Activated naive CD4-positive, alpha-beta T cell treated with anti-CD3 and anti-CD28 coated beads, Interleukin-2, amount 50 U/mL, for 16 hours (primary cell): ENCODE measurements at regions not wholly inside any gene's neighbourhood (a gene's known extent, or its start where the extent isn't known, plus 50 kb on each side); places are given as distances from the start of the nearest gene placed in this dataset.
"Not testable (repeated sequence)": the region's sequence is repeated elsewhere in the genome, so short reads cannot be mapped to it uniquely, and the experiment has no call there.

Source experiments
- DNase-seq: peaks from one replicate; pipeline ENCODE4 v3.0.0-alpha.2; 2020

DNA sequence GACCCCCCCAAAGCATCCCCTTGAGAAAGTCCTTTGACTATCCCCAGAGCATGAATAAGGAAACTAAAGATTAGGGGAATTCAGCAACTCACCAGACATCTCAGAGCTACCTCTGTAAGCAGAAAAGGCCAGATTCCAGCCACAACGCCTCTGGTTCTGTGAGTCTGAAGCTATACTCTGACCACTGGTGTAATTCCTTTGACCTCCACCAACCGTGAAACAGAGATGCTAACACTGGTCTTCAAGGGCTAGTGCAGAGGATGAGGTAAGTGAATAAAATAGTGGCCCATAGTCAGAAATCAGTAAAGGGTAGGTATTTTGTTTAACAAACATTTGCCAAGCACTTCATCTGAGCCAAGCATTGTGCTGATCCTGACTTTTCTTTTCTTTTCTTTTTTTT lies 353.4 kb downstream of the NPIPA8 start:
- DNase-seq: no peak

DNA sequence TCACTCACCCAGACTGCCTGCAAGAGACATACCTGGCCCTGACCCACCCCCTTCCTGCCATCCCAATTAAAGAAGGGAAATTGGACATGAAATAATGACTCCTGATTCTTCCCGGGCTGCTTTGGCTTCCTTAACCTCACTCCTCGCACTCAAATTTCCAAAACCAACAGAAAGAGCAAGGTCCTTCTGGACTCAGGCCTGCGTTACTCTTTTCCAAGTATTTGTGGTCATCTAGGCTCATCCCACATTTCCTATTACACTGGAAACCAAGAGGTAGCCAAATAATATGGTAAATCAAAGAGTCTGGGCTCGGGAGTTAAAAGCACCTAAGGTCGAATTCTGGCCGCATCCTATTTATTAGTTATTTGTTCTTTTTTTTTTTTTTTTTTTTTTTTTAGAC lies 359.3 kb downstream of the NPIPA8 start:
- no peak for DNase-seq

DNA sequence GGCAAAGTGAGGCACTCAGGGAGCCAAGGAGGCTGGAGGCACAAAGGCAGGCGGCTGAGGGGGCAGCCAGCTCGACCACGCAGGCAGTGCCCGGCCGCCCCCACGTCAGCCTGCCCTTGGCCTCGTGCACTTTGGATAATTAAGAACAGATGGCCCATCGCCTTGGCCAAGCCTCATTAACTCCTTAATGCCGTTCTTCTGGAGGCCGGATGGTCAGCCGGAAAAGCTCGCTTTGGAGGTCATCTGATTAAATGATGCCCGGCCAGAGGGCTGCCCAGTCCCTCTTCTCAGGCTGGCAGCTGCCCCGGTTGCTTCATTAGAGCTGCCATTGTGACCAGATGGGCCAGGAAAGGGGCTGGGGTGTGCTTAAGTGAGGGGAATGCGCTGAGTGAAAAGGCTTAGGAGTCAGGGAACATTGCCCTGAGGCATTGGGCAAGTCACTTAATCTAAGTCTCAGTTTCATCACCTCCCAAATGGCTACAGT lies 364.0 kb downstream of the NPIPA8 start:
- no peak for DNase-seq

DNA sequence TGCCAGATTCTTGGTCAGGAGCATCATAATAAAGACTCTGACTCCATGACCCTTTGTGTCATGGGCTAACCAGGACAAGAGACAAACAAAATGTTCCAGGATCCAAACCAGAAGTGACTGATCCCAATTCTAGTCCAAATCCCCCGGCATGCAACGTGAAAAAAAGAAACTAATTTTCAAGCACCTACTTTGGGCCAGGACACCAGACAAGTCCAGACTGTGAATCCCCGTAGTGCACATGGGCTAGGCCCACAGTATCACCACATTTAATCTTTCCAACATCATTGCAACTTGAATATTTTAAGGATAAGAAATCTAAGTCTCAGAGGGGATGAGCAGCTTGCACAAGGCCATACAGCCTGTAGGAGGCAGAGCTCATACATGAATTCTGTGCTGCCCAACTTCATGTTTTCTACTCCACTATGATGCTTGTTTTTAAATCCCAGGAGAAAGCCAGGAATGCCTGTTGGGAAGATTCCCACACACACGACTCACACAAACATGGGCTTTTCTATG lies 365.7 kb downstream of the NPIPA8 start:
- DNase-seq: no peak

DNA sequence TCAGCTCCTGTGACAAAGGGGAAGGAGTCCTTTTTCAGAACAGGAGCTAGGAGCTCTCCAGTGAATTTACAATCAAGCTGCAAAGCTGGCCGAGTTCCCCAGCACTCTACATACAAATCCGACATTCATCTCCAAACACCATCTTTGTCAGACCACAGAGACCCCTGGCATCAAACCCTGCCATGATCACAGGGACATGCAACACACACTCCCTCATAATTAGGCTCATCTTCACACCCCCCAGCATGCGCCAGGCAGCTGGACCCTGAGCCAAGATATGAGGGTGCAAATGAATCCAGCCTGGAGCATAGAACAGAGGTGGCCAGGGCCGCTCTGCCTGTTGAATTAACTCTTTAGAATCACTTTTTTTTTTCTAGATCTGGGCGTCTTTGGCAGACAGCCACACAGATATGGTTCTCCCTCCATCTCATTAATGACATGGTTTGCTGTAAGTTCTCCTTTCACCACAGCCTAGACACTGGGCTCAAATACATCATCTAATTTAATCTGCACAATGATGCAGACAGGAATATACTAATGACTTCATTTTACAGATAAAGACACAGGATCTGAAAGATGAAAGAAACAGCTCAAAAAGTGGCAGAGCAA lies 366.3 kb downstream of the NPIPA8 start:
- no peak for DNase-seq

DNA sequence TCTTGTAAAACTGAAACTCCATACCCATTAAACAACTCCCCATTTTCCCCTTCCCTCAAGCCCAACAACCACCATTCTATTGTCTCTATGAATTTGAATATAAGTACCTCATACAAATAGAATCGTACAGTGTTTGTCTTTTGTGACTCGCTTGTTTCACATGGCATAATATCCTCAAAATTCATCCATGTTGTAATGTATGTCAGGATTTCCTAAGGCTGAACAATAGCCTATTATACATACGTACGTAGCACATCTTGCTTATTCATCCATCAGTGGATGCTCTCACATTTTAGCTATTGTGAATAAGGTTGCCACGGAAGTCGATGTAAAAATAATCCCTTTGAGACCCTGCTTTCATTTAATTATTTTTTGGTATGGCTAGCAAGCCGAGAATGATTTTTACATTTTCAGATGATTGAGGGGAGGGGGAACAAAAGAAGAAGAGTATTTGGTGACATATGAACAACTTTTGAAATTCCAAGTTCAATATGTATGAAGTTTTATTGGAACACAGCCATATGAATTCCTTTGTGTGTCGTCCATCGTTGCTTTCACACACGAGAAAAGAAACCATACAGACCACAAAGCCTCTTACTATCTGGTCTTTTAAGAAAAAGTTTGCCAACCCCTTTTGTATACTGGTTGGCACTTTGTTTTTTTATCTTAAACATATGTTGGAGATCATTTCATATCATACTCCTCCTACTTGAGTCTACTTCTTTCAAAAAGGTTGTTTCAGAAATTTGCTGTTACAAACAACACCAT lies 371.2 kb downstream of the NPIPA8 start:
- no peak for DNase-seq

DNA sequence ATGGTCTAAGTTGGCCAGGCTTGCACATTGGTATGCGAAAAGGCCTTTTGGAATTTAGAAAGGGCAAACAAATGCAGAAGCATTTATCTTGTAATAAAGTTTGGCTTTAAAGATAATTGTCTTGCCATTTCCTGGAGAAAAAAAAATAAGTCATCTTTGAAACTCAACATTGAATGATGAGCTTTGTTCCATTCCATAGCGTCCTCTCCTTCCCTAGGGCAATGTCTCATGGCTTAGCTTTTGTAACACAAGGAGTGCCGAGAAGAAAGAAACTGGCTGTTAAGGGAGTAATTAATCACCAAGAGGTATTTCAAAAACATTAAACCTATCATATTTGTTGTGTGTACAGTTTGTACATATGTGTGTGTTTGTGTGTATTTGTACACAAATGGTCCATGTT lies 372.3 kb downstream of the NPIPA8 start:
- no peak for DNase-seq

DNA sequence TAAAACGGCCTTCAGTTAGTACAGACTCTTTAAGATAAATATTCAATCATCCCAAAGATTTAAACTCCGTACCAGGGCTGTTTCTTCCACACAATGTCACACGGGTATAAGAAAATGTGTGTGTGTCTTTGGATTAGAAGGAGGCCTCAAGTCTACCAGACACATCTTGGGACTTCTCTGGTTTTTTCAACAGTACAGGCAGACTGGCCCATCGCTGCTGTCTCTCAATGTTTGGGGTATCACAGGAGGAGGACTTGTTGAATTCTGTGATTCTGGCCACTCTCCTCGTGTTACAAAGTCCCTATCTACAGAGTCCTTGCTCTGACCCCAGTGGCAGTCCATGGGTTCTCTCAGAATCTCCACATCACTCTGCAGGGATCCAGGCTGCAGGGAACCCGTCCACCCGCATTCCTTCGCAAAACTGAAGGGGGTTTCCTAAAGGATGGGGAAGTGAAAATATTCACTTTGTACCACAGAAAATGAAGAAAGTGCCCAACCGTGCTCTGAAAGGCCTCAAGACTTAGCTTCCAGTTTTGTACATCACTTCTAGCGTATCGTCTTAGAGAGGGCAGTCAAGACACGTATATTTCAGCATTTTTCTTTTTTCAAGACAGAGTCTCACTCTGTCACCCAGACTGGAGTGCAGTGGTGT lies 373.2 kb downstream of the NPIPA8 start:
- no peak for DNase-seq

DNA sequence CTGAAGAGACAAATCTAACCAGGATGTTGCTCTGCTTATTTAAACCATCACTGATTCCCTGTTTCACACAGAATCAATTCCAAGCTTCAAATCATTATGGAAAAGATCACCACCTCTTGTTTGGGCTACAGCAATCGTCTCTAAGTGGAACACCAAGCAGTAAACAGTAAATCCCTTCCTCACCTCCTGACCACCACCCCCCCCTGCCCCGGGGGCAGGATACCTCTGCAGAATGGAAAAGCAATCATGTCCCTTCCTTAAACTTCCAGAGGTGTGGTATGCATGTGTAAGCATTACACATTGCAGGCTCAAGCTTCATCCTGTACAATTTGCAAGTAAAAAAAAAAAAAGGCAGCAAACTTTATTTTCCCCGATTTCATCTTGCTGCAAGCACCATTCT lies 373.8 kb downstream of the NPIPA8 start:
- no peak for DNase-seq

DNA sequence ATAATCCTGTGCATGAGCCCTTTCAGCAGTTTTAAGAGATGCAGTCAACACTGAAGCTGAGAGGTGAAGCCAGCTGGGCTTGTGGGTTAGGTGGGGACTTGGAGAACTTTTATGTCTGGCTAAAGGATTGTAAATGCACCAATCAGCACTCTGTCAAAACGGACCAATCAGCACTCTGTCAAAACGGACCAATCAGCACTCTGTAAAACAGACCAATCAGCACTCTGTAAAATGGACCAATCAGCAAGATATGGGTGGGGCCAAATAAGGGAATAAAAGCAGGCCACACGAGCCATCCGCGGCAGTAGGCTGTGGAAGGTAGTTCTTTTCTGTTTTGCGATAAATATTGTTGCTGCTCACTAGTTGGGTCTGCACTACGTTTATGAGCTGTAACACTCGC lies 374.7 kb downstream of the NPIPA8 start:
- DNase-seq: not testable (repeated sequence)

DNA sequence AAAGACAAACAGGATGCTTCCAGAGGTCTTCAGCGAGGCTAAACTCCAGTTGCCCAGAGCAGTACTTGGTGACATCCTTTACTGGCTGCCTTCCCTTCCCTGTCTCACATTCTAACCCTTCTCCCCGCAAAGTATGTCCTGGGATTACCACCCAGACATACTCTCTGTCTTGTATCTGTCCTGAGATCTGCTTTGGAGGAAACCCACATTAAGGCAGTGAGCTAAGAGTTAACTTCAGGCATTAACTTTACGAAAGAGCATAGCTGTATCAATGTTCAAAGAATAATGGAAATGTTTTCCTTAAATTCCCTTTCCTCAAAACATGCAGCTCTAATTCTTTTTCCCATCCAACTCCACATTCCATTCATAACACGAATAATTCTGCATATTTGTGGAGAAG lies 385.2 kb downstream of the NPIPA8 start:
- no peak for DNase-seq

DNA sequence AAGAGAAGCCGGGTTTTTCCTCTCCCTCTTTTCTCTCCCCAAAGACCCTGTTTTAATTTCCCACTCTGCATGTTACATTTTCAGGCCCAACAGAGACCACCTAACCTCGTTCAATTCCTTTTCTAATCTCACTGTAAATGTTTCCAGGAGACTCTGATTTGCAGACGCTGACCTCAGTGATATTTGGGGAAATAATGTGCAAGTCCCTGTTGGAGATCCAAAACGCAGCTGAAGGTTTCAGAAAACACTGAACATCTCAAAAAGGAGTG lies 386.6 kb downstream of the NPIPA8 start:
- DNase-seq: no peak

DNA sequence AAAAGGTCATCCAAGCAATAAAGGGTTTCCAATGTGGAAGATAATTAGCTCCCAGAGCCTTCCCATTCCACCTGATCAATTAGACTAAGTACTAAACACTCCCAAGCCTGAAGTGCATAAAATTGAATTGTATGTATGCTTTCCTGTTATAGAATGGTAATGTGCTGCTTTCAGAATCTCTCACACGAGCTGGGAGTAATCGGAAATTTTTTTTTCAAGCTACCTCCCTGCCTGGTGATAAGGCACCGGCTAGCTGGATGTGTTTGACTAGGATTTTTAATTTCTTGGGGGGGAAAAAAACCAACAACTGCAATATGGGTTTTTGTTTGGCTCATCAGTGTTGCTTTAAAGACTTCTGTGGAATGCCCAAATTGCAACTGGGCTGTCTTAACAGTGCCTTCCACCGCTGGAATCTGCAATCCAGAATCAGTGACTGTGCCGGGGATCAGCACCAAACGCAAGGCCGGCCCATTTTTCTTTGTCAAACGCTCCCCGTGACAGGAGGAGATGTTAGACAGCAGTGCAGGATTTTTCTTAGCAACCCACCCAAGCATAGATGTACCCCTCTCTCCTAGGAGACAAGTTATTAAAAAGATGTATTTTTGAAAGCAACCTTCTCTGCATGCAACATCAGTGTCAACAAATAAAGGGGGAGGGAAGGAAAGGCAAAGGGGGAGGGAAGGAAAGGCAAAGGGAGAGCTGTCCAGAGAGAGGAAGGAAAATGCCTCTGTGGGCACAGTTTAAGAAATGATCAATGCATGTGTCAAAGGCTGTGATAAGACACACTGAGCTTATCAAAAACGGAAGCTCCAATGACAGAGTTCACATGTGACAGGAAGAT lies 387.2 kb downstream of the NPIPA8 start:
- no peak for DNase-seq

DNA sequence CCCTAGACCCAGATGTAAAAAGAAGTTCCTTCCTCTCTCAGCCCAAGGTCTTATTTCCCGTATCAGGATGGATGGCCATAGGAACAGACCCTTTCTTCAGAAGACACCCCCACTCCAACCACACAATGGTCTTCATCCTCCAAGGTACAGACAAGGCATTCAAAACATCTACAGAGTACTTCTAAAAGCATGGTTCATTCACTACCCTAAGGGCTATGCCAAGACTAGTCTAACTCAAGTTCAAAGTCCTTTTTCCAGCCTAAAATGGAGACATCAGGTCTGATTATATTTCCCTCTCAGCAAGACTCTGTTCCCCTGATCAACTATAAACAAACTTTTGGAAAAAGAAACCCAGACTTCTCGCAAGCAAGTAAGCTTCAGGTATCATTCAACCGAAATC lies 388.9 kb downstream of the NPIPA8 start:
- DNase-seq: no peak

DNA sequence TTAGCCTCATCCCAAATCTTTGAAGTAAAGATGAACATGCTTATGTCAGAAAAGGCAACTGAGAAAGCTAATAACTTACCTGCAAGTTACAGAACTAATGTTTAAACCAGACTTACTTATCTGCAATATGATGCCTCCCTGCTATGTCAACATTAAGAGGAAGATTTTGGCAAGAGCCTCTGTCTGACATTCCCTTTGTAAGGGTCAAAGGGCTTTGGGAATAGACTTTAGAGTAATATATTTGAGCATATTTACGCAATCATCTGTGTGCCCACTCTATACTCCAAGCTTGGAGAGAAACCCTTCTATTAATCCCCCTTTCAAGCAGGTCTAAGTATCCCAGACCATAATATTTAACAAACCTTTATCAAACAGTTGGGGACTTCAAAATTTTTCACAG lies 389.4 kb downstream of the NPIPA8 start:
- no peak for DNase-seq

DNA sequence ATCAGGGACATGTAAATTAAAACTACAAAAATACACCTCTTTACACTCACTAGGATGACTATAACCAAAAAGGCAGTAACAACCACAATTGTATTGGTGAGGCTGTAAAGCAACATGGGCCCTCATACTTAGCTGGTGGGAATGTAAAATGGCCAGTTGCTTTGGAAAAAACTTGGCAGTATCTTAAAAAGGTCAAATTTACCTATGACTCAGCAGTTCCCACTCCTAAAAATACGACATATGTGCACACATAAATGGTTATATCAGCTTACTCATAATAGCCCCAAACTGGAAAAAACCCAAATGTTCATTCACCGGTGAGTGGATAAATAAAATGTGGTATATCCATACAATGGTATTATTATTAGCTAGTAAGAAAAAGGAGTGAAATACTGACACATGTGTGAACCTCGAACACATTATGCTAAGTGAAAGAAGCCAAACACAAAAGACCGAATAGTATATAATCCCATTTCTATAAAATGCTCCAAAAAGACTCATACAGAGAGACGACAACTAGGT lies 391.4 kb downstream of the NPIPA8 start:
- no peak for DNase-seq

DNA sequence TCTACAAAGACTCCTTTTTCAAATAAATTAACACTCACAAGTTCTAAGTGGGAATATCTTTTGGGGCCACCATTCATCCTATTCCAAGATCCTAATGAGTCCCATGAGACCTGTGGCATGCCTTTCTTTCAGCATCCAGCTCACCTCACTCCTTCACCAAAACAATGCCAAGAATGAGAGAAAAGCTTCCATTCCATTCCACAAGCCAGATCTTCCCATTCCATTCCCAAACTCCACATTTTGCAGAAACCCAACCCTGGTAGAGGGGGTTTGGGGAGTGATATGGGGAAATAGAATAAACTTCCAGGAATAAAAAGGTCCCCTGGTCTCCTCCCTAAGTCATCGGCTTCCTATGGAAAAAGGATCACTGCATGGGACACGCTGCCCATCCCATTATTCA lies 392.2 kb downstream of the NPIPA8 start:
- no peak for DNase-seq

DNA sequence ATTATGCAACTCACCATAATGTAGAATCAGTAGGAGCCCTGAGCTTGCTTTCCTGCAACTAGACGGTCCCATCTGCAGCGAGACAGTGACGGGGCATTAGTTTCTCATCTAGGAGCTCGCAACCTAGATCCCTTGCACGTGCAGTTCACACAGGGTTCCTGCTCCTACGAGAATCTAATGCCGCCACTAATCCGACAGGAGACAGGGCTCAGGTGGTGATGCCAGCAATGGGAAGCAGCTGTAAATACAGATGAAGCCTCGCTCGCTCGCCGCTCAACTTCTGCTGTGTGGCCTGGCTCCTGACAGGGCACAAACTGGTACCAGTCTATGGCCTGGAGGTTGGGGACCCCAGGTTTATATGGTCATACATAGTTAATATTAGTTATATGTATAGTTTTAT lies 394.5 kb downstream of the NPIPA8 start:
- DNase-seq: no peak

DNA sequence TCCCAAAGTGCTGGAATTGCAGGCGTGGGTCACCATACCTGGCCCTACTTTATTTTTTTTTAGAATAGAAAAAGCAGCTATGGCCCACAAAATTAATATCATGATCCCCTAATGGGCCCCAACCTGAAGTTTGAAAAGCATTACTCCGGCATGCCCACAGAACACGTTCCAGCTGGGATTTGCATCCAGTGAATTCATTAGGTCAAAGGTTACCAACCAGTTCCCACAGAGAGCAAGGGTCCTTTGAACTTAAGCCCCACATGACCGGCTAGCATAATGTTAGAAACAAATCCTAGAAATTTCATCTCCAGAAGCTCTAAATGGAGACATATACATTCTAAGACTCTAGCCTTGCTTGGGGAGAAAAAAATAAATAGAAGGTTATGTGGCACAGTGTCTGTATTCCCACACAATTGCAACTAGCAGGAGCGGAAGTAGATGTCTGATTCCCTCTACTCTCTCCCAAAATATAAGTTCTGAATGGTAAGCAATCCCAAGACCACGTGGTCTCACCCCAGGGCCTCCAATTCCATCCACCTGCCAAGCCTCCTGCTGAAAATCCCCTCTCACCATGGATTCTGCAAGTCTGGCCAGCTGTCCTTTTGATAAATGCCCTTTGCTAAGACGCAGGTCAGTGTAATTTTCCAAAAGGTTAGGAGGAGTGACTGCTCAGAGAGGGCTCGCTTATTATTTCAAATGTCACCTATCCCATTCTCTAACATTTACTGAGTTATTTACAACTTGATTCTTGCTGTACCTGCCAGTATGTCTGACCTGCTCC lies 395.8 kb downstream of the NPIPA8 start:
- DNase-seq: no peak

DNA sequence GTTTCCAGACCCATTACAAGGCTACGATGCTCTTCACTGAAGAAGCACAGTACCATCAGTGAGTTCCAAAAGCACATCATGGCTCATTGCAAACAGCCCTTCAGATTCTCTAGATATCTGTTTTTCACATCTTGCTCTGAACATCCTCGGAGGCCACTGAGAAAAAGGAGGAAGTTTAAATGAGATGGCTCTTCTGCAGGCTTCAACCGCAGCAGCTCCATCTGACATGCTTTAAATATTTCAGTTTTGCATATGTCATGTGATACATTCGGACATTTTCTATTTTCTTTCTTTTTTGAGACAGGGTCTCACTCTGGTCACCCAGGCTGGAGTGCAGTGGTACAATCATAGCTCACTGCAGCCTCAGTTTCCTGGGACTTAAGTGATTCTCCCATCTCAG lies 396.8 kb downstream of the NPIPA8 start:
- no peak for DNase-seq

DNA sequence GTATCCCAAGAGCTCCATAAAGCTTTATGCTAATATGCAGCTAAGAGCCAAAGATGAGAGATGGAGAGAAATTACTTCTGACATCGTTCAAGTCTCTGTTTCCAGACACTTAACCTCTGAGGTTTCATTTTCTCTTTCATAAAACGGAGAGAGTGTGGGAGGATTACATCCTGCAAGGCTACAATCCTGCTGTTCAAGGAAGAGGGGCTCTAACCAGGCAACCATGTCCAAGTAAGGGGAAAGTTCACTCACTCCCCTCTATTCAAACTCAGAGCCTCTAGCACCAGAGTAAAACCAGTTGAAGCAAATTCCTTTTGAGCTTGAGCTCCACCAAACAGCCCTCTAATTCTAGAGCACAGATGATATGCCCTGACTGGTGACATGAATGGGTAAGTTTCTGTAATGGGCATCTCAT lies 397.4 kb downstream of the NPIPA8 start:
- DNase-seq: no peak

DNA sequence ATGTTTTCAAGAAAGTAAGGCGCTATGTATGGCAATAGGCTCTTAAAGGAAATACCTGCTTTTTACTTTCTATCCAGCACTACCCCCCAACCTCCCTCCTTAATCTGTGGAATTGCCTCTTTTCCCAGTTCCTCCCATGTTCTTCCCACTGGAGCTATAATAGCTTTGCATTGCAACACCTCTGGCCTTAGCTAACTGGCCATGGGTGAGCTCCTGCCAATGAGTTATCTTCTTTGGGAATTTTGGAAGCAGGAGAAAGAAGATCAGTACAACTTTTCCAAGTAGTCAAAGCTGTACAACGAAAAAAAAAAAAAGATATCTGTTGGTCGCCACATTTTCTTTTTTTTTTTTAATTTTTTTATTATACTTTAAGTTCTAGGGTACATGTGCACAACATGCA lies 398.0 kb downstream of the NPIPA8 start:
- DNase-seq: no peak
